ENCODE measurements at regions not wholly inside any gene's neighbourhood (a gene's known extent, or its start where the extent isn't known, plus 50 kb on each side); places are given as distances from the start of the nearest gene placed in this dataset.

DNA sequence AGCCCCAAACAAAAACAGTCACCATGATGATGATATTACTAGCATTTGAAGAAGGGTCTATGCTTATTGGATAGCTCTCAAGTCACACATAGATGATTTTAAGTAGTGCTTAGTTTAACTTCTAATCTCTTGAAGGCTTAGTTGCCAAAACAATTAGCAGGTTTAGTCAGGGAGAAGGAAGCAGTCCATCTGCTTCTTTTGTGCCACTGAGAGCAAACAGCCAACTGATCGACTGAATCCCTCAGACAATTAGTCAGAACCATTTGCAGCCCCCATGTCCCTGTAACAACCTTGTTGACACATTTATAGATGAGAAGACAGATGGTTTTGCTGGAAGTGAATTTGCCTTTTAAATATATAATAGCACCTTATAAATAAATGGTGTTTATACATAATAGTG lies 585.1 kb upstream of the SUCLG2 start:
- 3 to 6% (median 3%) methylated on average over 1 of the region's 1 CpG for WGBS, 3 donors
- intact Hi-C loops (cut with DNase I): loop anchor here in 1 of 4 donors (10.0 kb wide), 1 partner anchor 355 kb away; no protein-coding TSS in a partner anchor
- TF ChIP-seq EP300 (IDR thresholded peaks at IDR 0.05) (no peak), POLR2A (IDR thresholded peaks at IDR 0.05) (no peak)
- TF ChIP-seq, protein P1, sequence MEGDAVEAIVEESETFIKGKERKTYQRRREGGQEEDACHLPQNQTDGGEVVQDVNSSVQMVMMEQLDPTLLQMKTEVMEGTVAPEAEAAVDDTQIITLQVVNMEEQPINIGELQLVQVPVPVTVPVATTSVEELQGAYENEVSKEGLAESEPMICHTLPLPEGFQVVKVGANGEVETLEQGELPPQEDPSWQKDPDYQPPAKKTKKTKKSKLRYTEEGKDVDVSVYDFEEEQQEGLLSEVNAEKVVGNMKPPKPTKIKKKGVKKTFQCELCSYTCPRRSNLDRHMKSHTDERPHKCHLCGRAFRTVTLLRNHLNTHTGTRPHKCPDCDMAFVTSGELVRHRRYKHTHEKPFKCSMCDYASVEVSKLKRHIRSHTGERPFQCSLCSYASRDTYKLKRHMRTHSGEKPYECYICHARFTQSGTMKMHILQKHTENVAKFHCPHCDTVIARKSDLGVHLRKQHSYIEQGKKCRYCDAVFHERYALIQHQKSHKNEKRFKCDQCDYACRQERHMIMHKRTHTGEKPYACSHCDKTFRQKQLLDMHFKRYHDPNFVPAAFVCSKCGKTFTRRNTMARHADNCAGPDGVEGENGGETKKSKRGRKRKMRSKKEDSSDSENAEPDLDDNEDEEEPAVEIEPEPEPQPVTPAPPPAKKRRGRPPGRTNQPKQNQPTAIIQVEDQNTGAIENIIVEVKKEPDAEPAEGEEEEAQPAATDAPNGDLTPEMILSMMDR (IDR thresholded peaks at IDR 0.05): no peak
- H3K9me3 ChIP-seq: no peaks in the 10 kb centered on the region
- no peak overlapping the region for H3K27ac ChIP-seq
- H3K4me3 ChIP-seq: no peak overlapping the region
- H3K4me1 ChIP-seq (ENCODE audit: insufficient read depth): no peaks in the 10 kb centered on the region
- no peak for DNase-seq
- H3K27me3 ChIP-seq: no peaks in the 10 kb centered on the region
- H3K36me3 ChIP-seq: no peaks in the 10 kb centered on the region

DNA sequence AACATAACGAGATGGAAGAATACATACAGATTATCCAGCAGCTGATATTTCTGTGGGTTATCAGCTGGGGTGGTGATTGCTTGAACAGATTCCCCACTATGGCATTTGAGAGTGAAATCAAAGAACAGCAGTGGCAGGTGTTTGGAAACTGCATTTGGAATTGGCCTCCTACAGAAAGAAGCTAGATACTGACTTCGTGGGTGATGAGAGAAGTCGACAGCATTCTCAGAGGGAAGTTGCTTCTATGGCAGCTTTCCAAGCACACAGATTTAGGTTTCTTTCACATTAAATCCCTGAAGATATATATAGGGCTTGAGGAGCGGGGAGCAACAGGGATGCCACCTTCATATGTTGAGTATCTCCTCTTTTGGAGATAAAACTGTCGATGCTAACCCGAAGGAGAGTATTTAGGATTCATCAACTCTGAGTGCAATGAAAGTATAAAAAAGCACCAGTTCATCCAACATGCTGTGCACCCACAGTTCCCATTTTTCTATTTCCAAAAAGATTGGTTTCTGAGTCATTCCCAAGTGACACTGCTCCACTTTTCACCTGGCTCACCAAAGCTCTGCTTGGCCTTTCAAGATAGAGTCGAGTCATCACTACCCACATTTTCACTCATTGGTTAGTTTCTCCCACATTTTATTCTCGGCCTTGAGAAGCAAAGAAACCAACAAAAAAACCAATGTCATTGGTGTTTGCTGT lies 579.8 kb upstream of the SUCLG2 start:
- no peaks in the 10 kb centered on the region for H3K27me3 ChIP-seq
- no peaks in the 10 kb centered on the region for H3K36me3 ChIP-seq
- H3K27ac ChIP-seq: no peak overlapping the region
- no peak for DNase-seq
- no peak for TF ChIP-seq POLR2A (IDR thresholded peaks at IDR 0.05)
- TF ChIP-seq, protein P1 (IDR thresholded peaks at IDR 0.05): no peak
- no peak for TF ChIP-seq EP300 (IDR thresholded peaks at IDR 0.05)
- no peak overlapping the region for H3K4me3 ChIP-seq
- no peaks in the 10 kb centered on the region for H3K9me3 ChIP-seq
- H3K4me1 ChIP-seq (ENCODE audit: insufficient read depth): no peaks in the 10 kb centered on the region
- 55 to 64% (median 56%) methylated on average over 8 of the region's 8 CpGs for WGBS, 3 donors
- intact Hi-C loops (cut with DNase I): loop anchor here in 1 of 4 donors (10.0 kb wide), 1 partner anchor 349 kb away; no protein-coding TSS in a partner anchor

DNA sequence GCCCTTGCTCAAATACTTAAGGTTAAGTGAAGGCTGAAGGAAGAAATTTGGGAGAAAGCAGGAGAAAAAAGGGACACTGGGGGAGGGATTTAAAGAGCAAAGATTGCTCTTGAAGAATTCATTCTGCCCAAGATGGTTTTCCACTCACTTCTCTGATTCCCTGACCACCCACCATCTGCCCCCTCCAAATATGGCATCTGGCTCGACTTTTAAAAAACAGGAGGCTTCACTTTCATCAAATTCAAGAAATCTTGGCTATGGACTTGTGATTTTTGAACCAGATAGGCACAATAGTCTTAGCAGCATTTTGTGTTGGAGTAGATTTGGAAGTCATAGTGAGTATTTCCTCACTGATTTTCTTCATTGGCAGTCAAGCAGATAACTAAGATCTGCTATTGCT lies 574.4 kb upstream of the SUCLG2 start:
- intact Hi-C loops (cut with DNase I): no loop called here
- H3K9me3 ChIP-seq: no peaks in the 10 kb centered on the region
- 50 to 70% (median 60%) methylated on average over 1 of the region's 1 CpG for WGBS, 3 donors
- TF ChIP-seq, protein P1 (IDR thresholded peaks at IDR 0.05): no peak
- no peak for TF ChIP-seq EP300 (IDR thresholded peaks at IDR 0.05)
- no peaks in the 10 kb centered on the region for H3K27me3 ChIP-seq
- no peaks in the 10 kb centered on the region for H3K36me3 ChIP-seq
- no peaks in the 10 kb centered on the region for H3K4me1 ChIP-seq (ENCODE audit: insufficient read depth)
- no peak for DNase-seq
- no peak overlapping the region for H3K4me3 ChIP-seq
- no peak overlapping the region for H3K27ac ChIP-seq

DNA sequence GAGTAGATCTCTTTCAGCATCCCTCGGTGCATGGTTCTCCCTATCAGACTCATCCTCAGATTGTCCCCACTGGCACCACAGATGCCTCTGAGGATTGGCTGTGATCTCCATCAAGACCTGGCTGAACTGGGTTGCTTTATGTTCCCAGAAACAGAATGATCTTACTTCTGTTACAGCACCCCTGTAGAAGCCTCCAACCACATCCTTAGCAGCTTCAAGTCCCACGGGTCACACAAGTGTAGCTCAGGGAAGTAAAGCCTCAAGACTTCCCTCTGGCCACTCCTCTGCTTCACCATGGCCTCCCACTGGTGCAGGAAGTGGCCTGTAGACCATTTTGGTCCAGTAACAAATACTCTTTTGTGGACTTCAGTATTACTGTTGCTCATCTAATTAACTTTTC lies 566.4 kb upstream of the SUCLG2 start:
- H3K4me3 ChIP-seq: no peak overlapping the region
- intact Hi-C loops (cut with DNase I): no loop called here
- H3K27me3 ChIP-seq: no peaks in the 10 kb centered on the region

More for the DNA sequence above, 566.4 kb upstream of the SUCLG2 start:
- no peak for DNase-seq
- Histone ChIP-seq H3K36me3 (no peaks in the 10 kb centered on the region), H3K4me1 (ENCODE audit: insufficient read depth) (no peaks in the 10 kb centered on the region), H3K9me3 (no peaks in the 10 kb centered on the region), H3K27ac (no peak overlapping the region)
- TF ChIP-seq, protein P1 (IDR thresholded peaks at IDR 0.05): no peak
- TF ChIP-seq POLR2A (IDR thresholded peaks at IDR 0.05) (no peak), EP300 (IDR thresholded peaks at IDR 0.05) (no peak)
- WGBS, 3 donors: 74 to 77% (median 76%) methylated on average over 2 of the region's 2 CpGs

Measured in ovary (tissue), 7 donors.